Body of pancreas (tissue), 4 donors: ENCODE measurements at regions not wholly inside any gene's neighbourhood (a gene's known extent, or its start where the extent isn't known, plus 50 kb on each side); places are given as distances from the start of the nearest gene placed in this dataset.

ENCODE experiments used
- ATAC-seq: fragments of 150-250 bp; one replicate; pipeline ENCODE4 v1.9.1; 2016
- DNase-seq, 4 donors: peaks; one replicate each; pipeline ENCODE4 v3.0.0-alpha.2; 2019
- H3K27ac ChIP-seq, 4 donors: fragments of 200-600 bp; sonication (generic); 1 replicate in 3 of 4; 2 replicates in 1 of 4; pipeline versions ENCODE4 v1.5.1 to v1.6.1; 2016 to 2019; ENCODE audit warnings: mild to moderate bottlenecking in 1 of 4, mixed read lengths in 1 of 4, moderate library complexity in 1 of 4
- H3K27me3 ChIP-seq, 2 donors: fragments of 200-600 bp; sonication (generic); one replicate each; pipeline ENCODE4 v1.6.0; 2016; ENCODE audit warnings: mild to moderate bottlenecking in 1 of 2
- H3K36me3 ChIP-seq, 2 donors: fragments of 200-600 bp; sonication (generic); replicated peaks in 1 of 2; 2 replicates each; pipeline ENCODE4 v1.5.1; 2016; ENCODE audit warnings: low read depth in 2 of 2; ENCODE audit not compliant: insufficient read depth in 1 of 2
- H3K4me1 ChIP-seq: fragments of 200-600 bp; sonication (generic); one replicate; pipeline ENCODE4 v1.6.0; 2016
- H3K4me3 ChIP-seq, 2 donors: fragments of 200-600 bp; sonication (generic); 1 replicate in 1 of 2; 2 replicates in 1 of 2; pipeline ENCODE4 v1.5.1; 2016 to 2019
- H3K9me3 ChIP-seq, 3 donors: fragments of 200-600 bp; sonication (generic); 1 replicate in 2 of 3; 2 replicates in 1 of 3; pipeline ENCODE4 v1.5.1; 2016
- POLR2A ChIP-seq, 3 donors: fragments of 450-650 bp; IDR thresholded peaks; one replicate each; pipeline ENCODE4 v1.6.1; 2016; ENCODE audit warnings: antibody characterized with exemption in 3 of 3, mild to moderate bottlenecking in 2 of 3
- WGBS, 2 donors: methylation state at CpG; one replicate each; pipeline ENCODE4 v1.1.5; 2017; 5-methylcytosine and 5-hydroxymethylcytosine counted together
- intact Hi-C: fragments of 100-400 bp; cut with DNase I; formaldehyde crosslinking; loops from one replicate; pipeline ENCODE4 v1.15.1; 2023
- TF ChIP-seq, protein P1 (sequence below), 7 experiments: fragments of 450-650 bp in 4 of 7; fragments of 200-600 bp in 3 of 7; sonication (generic) in 3 of 7; IDR thresholded peaks; one replicate each; pipeline ENCODE4 v1.5.1; 2016 to 2019; ENCODE audit warnings: antibody characterized with exemption in 7 of 7

DNA sequence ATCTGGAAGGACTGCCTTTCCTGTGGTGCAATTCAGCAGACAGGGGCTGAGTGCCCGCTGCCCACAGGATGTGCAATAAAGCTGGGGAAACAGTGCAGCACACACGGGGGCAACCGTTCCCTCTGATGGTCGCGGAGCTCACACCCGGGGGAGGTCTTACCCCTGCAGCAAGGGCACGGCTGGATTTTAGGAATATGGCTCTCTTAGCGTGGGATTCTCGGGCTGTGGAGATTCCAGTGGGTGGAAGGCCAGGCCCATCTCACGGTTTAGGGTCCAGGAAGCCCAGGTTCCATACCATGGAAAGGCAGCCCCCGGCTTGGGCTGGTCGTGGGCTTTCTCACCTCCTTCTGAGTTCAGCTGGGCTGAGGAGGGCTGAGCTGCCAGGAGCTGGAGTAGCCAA is 244.1 kb downstream of the MED10 start:
- no peak for TF ChIP-seq POLR2A (IDR thresholded peaks at IDR 0.05)
- TF ChIP-seq, protein P1, sequence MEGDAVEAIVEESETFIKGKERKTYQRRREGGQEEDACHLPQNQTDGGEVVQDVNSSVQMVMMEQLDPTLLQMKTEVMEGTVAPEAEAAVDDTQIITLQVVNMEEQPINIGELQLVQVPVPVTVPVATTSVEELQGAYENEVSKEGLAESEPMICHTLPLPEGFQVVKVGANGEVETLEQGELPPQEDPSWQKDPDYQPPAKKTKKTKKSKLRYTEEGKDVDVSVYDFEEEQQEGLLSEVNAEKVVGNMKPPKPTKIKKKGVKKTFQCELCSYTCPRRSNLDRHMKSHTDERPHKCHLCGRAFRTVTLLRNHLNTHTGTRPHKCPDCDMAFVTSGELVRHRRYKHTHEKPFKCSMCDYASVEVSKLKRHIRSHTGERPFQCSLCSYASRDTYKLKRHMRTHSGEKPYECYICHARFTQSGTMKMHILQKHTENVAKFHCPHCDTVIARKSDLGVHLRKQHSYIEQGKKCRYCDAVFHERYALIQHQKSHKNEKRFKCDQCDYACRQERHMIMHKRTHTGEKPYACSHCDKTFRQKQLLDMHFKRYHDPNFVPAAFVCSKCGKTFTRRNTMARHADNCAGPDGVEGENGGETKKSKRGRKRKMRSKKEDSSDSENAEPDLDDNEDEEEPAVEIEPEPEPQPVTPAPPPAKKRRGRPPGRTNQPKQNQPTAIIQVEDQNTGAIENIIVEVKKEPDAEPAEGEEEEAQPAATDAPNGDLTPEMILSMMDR (IDR thresholded peaks at IDR 0.05), result no peak
- H3K4me1 ChIP-seq, result no peaks in the 10 kb centered on the region
- no peaks in the 10 kb centered on the region for H3K27me3 ChIP-seq
- no peak overlapping the region for H3K4me3 ChIP-seq
- H3K36me3 ChIP-seq, result no peaks in the 10 kb centered on the region
- DNase-seq, result no peak
- intact Hi-C loops, result no loop called here
- WGBS, 2 donors, result 62 to 78% methylated on average over 9 to 12 of the region's 12 CpGs
- no peaks in the 10 kb centered on the region for H3K9me3 ChIP-seq
- H3K27ac ChIP-seq, result no peak overlapping the region
- ATAC-seq, result no peak

DNA sequence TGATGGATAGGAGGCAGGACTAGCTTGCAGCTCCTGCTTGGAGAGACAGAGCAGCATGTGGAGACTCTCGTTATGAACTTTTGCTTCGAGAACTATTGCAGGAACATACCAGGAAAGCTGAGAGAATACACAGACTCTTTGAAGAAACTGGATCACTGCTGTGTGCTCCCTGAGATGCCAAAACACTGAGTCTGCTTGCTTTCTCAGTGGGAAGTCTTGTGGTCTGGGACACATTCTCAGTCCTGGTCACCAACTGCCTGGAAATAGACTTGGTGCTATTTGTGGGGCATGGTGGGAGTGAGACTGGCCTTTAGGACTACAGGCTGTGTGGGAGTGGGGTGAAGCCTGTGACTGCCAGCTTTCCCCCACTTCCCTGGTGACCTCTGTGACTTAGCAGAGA is 252.6 kb downstream of the MED10 start:
- no peak for ATAC-seq
- WGBS, 2 donors, result 63 to 80% methylated on average over 2 of the region's 2 CpGs
- H3K36me3 ChIP-seq, result no peaks in the 10 kb centered on the region
- H3K4me3 ChIP-seq, result no peak overlapping the region
- intact Hi-C loops, result no loop called here
- H3K9me3 ChIP-seq, result peaks cover 0 to 7% (median 0%) of the 10 kb centered on the region in 3 donors
- TF ChIP-seq POLR2A (IDR thresholded peaks at IDR 0.05), result no peak
- TF ChIP-seq, protein P1 (IDR thresholded peaks at IDR 0.05), result no peak
- H3K4me1 ChIP-seq, result no peaks in the 10 kb centered on the region
- H3K27me3 ChIP-seq, result no peaks in the 10 kb centered on the region
- no peak overlapping the region for H3K27ac ChIP-seq
- DNase-seq, result no peak

DNA sequence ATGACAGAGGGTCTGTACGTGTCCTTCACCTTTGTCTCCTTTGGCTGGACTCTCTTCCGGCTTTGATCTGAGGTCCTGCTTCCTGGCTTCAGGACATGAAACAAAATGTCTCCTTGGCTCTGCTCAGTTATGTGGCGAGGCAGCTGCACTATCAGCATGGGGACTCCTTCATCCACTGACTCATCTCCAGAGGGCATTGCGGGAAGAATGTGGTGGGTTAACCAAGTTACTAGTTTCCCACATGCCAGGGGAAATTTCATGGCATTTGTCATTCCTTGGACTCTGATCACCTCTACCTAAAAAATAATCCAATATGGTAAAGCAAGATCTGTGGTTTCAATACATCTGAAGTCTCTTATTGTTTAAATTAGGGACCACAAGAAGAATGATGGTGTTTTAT is 259.7 kb downstream of the MED10 start:
- intact Hi-C loops, result no loop called here
- no peaks in the 10 kb centered on the region for H3K27me3 ChIP-seq
- no peak for DNase-seq
- no peaks in the 10 kb centered on the region for H3K9me3 ChIP-seq
- no peak for ATAC-seq
- no peaks in the 10 kb centered on the region for H3K4me1 ChIP-seq
- TF ChIP-seq, protein P1 (IDR thresholded peaks at IDR 0.05), result no peak
- TF ChIP-seq POLR2A (IDR thresholded peaks at IDR 0.05), result no peak
- no peak overlapping the region for H3K4me3 ChIP-seq
- no peak overlapping the region for H3K27ac ChIP-seq
- H3K36me3 ChIP-seq, result no peaks in the 10 kb centered on the region
- 76 to 77% methylated on average over 4 of the region's 4 CpGs for WGBS, 2 donors

DNA sequence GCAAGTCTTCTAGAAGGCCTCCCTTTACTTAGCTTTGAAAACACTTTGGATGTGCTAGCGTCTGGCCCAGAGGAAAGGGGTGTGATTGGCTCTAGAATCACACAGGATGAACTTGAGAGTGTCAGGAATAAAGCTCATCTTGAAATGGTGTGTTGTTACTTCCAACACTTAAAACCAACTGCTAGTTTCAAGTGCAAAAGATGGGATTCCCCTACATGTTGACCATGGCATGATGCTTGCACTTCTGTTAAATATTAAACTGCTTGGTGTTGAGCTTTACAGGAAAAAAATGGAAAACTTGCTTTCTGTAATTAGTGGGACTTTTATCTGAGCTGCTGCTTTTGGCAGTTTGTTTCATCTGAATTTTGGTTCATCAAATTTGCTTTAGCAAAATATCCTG is 261.1 kb downstream of the MED10 start:
- no peak for ATAC-seq
- TF ChIP-seq, protein P1 (IDR thresholded peaks at IDR 0.05), result no peak
- no peak for TF ChIP-seq POLR2A (IDR thresholded peaks at IDR 0.05)
- Histone ChIP-seq H3K4me3 (no peak overlapping the region), H3K4me1 (no peaks in the 10 kb centered on the region), H3K27ac (no peak overlapping the region), H3K27me3 (no peaks in the 10 kb centered on the region), H3K36me3 (no peaks in the 10 kb centered on the region), H3K9me3 (no peaks in the 10 kb centered on the region)
- intact Hi-C loops, result no loop called here
- WGBS, 2 donors, result 38 to 50% methylated on average over 1 of the region's 1 CpG
- no peak for DNase-seq

DNA sequence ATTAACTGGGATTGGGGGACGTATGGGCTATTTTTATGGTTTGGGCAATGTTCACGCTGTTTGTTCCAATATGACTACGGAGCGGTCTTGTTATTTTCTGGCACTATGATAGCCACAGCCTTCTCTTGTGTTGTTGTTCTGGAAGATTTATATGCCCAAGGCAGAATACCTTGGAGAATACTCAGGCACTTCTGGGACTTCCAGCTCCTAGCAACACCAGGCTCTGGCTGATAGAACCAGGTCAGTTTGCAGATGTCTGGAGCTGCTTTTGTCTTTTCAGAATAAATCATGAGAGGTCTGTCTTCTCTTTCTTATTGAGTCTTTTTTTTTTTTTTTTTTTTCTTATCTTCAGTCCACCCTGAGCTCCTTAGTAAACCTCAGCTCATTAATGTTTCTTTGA is 262.5 kb downstream of the MED10 start:
- Histone ChIP-seq H3K9me3 (no peaks in the 10 kb centered on the region), H3K36me3 (no peaks in the 10 kb centered on the region), H3K27ac (no peak overlapping the region), H3K27me3 (no peaks in the 10 kb centered on the region), H3K4me3 (no peak overlapping the region), H3K4me1 (no peaks in the 10 kb centered on the region)
- WGBS, 2 donors, result 75 to 85% methylated on average over 4 of the region's 4 CpGs
- TF ChIP-seq, protein P1 (IDR thresholded peaks at IDR 0.05), result no peak
- intact Hi-C loops, result no loop called here
- ATAC-seq (no peak), DNase-seq (no peak)
